ENCODE measurements at regions not wholly inside any gene's neighbourhood (a gene's known extent, or its start where the extent isn't known, plus 50 kb on each side); places are given as distances from the start of the nearest gene placed in this dataset.

DNA sequence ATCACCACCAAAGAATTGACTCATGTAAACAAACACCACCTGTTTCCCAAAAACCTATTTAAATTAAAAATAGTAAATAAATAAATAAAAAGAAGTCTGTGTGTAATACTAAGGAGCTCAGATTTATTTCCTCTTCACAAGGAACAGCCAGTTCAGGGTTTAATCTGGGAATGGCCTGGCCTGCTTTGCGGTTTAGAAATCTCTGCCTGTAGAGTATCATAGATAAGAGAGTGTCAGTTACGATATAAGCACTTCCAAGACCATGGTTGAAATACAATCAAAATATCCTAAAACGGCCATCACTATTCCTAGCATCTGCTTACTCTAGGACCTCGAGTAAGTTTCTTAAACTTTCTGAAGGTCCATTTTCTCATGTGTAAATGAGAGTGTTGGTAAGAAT is 274.4 kb downstream of the PLPP3 start:
- TF ChIP-seq, protein P1, sequence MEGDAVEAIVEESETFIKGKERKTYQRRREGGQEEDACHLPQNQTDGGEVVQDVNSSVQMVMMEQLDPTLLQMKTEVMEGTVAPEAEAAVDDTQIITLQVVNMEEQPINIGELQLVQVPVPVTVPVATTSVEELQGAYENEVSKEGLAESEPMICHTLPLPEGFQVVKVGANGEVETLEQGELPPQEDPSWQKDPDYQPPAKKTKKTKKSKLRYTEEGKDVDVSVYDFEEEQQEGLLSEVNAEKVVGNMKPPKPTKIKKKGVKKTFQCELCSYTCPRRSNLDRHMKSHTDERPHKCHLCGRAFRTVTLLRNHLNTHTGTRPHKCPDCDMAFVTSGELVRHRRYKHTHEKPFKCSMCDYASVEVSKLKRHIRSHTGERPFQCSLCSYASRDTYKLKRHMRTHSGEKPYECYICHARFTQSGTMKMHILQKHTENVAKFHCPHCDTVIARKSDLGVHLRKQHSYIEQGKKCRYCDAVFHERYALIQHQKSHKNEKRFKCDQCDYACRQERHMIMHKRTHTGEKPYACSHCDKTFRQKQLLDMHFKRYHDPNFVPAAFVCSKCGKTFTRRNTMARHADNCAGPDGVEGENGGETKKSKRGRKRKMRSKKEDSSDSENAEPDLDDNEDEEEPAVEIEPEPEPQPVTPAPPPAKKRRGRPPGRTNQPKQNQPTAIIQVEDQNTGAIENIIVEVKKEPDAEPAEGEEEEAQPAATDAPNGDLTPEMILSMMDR (IDR thresholded peaks at IDR 0.05): no peak
- TF ChIP-seq POLR2A (IDR thresholded peaks at IDR 0.05): no peak
